ENCODE measurements at regions not wholly inside any gene's neighbourhood (a gene's known extent, or its start where the extent isn't known, plus 50 kb on each side); places are given as distances from the start of the nearest gene placed in this dataset.
A peak's percentile ranks its signal among the peaks of the same experiment; 100 is the strongest.
"Not testable (repeated sequence)": the region's sequence is repeated elsewhere in the genome, so short reads cannot be mapped to it uniquely, and the experiment has no call there.

DNA sequence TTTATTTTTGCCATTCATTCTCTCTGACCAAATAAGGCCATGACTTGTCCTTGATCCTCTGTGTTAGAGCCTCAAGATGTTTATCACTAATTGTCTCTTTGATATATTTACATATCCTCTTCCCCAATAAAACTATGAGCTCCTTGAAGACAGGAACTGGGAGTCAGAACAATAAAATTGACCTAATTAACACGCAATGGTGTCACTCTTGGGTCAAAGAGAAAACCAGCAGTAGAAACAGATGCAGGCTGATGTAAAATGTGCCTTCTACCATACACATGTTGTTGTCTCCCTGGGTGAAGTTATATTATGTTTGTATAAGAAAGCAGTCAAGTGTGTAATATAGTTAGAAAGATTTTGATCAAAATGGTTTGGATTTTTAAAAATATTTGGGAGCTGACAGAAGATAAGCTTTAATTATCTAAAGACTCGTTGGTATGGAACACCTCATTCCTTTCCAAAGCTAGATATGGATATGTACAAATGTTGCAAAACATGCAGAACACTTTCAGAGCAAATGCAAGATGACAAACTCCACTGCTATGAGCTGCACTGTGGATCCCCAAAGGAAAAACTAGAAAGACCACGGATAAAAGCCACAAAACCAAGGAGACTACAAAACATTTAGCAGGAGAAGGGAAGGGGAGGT is 109.7 kb upstream of the STMND1 start:
- H3K36me3 ChIP-seq = no peaks in the 10 kb centered on the region
- no peaks in the 10 kb centered on the region for H3K9me3 ChIP-seq
- H3K27me3 ChIP-seq = no peaks in the 10 kb centered on the region
- ATAC-seq = no peak
- no peak overlapping the region for H3K4me3 ChIP-seq
- WGBS, 2 donors (ENCODE audit: low coverage in 1 of 2) = 58 to 73% methylated on average over 3 of the region's 3 CpGs
- H3K27ac ChIP-seq = no peak overlapping the region
- TF ChIP-seq POLR2AphosphoS5 (IDR thresholded peaks at IDR 0.05) = no peak
- no peak for TF ChIP-seq CTCF (IDR thresholded peaks at IDR 0.05)
- no peak for TF ChIP-seq POLR2A (IDR thresholded peaks at IDR 0.05)
- no peak for TF ChIP-seq EP300 (IDR thresholded peaks at IDR 0.05)
- H3K4me1 ChIP-seq = no peaks in the 10 kb centered on the region

DNA sequence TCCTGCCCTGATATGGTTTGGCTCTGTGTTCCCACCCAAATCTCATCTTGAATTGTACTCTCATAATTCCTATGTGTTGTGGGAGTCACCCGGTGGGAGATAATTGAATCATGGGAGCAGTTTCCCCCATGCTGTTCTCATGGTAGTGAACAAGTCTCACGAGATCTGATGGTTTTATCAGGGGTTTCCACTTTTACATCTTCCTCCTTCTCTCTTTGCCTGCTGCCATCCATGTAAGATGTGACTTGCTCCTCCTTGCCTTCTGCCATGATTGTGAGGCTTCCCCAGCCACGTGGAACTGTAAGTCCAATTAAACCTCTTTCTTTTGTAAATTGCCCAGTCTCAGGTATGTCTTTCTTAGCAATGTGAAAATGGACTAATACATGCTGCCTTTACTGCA is 111.9 kb upstream of the STMND1 start:
- H3K36me3 ChIP-seq, H3K27me3 ChIP-seq, H3K4me3 ChIP-seq, H3K9me3 ChIP-seq, H3K27ac ChIP-seq, ATAC-seq: not testable (repeated sequence)
- 85 to 96% methylated on average over 3 of the region's 3 CpGs for WGBS, 2 donors (ENCODE audit: low coverage in 1 of 2)
- peaks cover 3 to 18% (median 11%) of the 10 kb centered on the region in 3 donors for H3K4me1 ChIP-seq

GRCh38 chr6:16989382-16989781 is 112.5 kb upstream of the STMND1 start:
- ATAC-seq = no peak
- no peak overlapping the region for H3K4me3 ChIP-seq
- WGBS, 2 donors (ENCODE audit: low coverage in 1 of 2) = 63 to 100% methylated on average over 1 to 2 of the region's 2 CpGs
- no peaks in the 10 kb centered on the region for H3K27me3 ChIP-seq
- H3K36me3 ChIP-seq = no peaks in the 10 kb centered on the region
- H3K27ac ChIP-seq = no peak overlapping the region
- H3K9me3 ChIP-seq = no peaks in the 10 kb centered on the region
- H3K4me1 ChIP-seq = peaks cover 3 to 18% (median 11%) of the 10 kb centered on the region in 3 donors
- TF ChIP-seq POLR2AphosphoS5 (IDR thresholded peaks at IDR 0.05) = no peak
- TF ChIP-seq POLR2A (IDR thresholded peaks at IDR 0.05) = no peak
- no peak for TF ChIP-seq EP300 (IDR thresholded peaks at IDR 0.05)
- TF ChIP-seq CTCF (IDR thresholded peaks at IDR 0.05) = no peak

DNA sequence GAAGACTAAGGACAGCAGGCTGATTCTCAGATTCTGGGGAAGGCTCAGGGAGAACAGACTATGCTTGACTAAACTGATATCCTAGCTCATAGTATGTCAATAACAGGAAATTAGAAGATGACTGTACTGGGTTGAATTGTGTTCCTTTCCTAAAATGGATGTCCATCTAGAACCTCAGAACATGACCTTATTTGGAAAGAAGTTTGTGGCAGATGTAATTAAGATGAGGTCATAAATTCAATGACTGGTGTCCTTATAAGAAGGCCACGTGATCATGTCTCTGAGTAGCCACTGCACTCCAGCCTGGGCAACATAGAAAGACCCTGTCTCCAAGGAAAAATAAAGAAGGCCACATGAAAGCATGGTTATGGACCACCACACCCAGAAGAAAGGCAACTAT is 113.9 kb upstream of the STMND1 start:
- TF ChIP-seq EP300 (IDR thresholded peaks at IDR 0.05) = no peak
- TF ChIP-seq POLR2A (IDR thresholded peaks at IDR 0.05) = no peak
- TF ChIP-seq POLR2AphosphoS5 (IDR thresholded peaks at IDR 0.05) = no peak
- TF ChIP-seq CTCF (IDR thresholded peaks at IDR 0.05) = no peak
- H3K27me3 ChIP-seq = no peaks in the 10 kb centered on the region
- H3K27ac ChIP-seq = no peak overlapping the region
- no peak overlapping the region for H3K4me3 ChIP-seq
- no peaks in the 10 kb centered on the region for H3K36me3 ChIP-seq
- ATAC-seq = no peak
- WGBS, 2 donors (ENCODE audit: low coverage in 1 of 2) = 100% methylated on average over 1 of the region's 1 CpG; no CpG with 5 or more reads in 1 of the 2 donors
- H3K4me1 ChIP-seq = peaks cover 3 to 18% (median 11%) of the 10 kb centered on the region in 3 donors
- no peaks in the 10 kb centered on the region for H3K9me3 ChIP-seq

DNA sequence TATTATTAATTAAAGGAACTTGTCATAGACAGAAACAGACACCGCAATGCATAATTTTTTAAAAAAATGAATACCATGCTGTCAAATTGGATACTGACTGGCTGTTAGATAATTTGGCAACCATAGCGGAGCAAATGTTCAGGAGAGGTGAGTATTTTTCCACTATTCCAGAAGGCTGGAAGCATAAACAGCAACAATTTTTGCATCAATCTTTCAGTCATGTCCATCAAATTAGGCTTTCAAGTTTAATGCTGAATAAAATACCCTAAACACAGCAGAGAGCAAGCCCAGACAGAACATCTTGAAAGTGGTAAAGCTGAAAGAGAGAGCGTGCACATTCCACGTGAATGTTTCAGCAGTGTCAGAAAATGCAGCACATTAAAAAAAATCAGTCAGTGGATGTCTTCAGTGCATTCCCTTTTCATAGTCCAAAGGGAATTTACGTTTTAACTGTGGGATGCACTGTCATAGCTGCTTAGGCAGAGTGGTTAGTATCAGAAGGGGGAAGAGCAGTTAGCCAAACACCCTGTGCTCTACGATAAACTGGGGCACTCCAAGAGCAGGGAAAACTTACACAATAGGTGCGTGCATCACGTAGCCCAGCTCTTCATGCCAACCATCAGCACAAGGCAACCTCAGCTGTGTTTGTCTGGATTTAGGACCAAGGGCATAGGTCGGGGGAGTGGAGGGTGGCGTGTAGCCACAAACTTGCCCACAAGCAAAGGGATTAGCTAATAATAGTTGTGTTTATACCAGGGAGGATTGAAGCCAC is 116.2 kb upstream of the STMND1 start:
- H3K36me3 ChIP-seq = no peaks in the 10 kb centered on the region
- H3K27me3 ChIP-seq = no peaks in the 10 kb centered on the region
- 23 to 24% methylated on average over 5 to 9 of the region's 10 CpGs for WGBS, 2 donors (ENCODE audit: low coverage in 1 of 2)
- no peaks in the 10 kb centered on the region for H3K9me3 ChIP-seq
- H3K4me3 ChIP-seq = peak overlapping the region in 1 of 2 donors; percentile 11
- H3K4me1 ChIP-seq = peaks cover 3 to 18% (median 11%) of the 10 kb centered on the region in 3 donors
- peak; percentile 53 for TF ChIP-seq POLR2AphosphoS5 (IDR thresholded peaks at IDR 0.05)
- TF ChIP-seq EP300 (IDR thresholded peaks at IDR 0.05) = no peak
- H3K27ac ChIP-seq = peak overlapping the region; percentile 16 to 78 (median 74)
- peak; percentile 87 for ATAC-seq

DNA sequence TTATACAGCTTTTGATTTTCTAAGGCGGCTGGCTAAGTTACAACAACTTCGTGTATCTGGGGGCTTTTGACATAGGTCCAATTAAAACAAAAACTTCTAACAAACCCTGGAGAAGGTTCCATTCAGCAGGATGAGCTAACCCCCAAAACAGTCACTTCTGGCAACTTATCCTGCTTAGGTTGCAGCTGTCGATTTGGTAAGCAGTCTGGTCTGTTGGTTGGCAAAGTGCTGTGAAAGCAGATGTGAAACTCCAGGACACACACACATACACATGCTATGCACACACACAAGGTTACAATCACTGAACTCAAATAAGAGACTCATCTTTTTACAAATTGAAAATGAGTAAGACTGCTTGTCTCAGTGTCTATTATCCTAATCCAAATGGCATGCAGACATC is 119.0 kb upstream of the STMND1 start:
- 36 to 48% methylated on average over 2 of the region's 3 CpGs for WGBS, 2 donors (ENCODE audit: low coverage in 1 of 2)
- H3K4me3 ChIP-seq = no peak overlapping the region
- no peak for TF ChIP-seq POLR2A (IDR thresholded peaks at IDR 0.05)
- no peak for TF ChIP-seq EP300 (IDR thresholded peaks at IDR 0.05)
- no peak for TF ChIP-seq CTCF (IDR thresholded peaks at IDR 0.05)
- TF ChIP-seq POLR2AphosphoS5 (IDR thresholded peaks at IDR 0.05) = no peak
- ATAC-seq = no peak
- H3K27ac ChIP-seq = no peak overlapping the region
- H3K27me3 ChIP-seq = no peaks in the 10 kb centered on the region
- H3K9me3 ChIP-seq = no peaks in the 10 kb centered on the region
- H3K4me1 ChIP-seq = peaks cover 3 to 18% (median 11%) of the 10 kb centered on the region in 3 donors
- no peaks in the 10 kb centered on the region for H3K36me3 ChIP-seq
